ENCODE measurements at regions not wholly inside any gene's neighbourhood (a gene's known extent, or its start where the extent isn't known, plus 50 kb on each side); places are given as distances from the start of the nearest gene placed in this dataset.

DNA sequence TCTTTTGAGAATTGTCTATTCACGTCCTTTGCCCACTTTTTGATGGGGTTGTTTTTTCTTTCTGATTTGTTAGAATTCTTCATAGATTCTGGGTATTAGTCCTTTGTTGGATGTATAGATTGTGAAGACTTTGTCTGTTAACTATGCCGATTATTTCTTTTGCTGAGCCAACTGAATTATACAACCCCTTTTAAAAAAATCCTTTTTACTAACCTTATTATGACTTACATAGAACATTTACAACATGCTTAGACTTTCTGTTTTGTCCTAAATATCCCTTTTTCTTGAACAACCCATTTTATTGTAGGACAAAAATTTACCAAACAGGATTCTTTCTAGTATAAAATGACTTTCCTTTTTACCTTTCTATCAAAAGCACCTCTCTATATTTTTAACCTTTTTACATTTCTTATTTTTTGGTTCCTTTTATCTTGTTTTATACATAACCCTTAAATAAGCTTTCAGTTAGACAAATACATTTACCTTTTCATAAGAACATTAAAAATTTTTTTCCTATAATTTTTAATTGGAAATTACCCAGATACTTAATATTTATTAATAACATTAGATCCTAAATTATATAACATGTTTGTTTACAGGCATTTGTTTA, 70.4 kb upstream of the TTLL7 start:
- TF ChIP-seq, protein P1, sequence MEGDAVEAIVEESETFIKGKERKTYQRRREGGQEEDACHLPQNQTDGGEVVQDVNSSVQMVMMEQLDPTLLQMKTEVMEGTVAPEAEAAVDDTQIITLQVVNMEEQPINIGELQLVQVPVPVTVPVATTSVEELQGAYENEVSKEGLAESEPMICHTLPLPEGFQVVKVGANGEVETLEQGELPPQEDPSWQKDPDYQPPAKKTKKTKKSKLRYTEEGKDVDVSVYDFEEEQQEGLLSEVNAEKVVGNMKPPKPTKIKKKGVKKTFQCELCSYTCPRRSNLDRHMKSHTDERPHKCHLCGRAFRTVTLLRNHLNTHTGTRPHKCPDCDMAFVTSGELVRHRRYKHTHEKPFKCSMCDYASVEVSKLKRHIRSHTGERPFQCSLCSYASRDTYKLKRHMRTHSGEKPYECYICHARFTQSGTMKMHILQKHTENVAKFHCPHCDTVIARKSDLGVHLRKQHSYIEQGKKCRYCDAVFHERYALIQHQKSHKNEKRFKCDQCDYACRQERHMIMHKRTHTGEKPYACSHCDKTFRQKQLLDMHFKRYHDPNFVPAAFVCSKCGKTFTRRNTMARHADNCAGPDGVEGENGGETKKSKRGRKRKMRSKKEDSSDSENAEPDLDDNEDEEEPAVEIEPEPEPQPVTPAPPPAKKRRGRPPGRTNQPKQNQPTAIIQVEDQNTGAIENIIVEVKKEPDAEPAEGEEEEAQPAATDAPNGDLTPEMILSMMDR (IDR thresholded peaks at IDR 0.05) = no peak
- Histone ChIP-seq H3K27ac (no peak overlapping the region), H3K27me3 (ENCODE audit: low read depth) (no peaks in the 10 kb centered on the region), H3K9me3 (no peaks in the 10 kb centered on the region), H3K36me3 (no peaks in the 10 kb centered on the region), H3K4me3 (no peak overlapping the region), H3K4me1 (no peaks in the 10 kb centered on the region)
- ATAC-seq (no peak), DNase-seq (no peak)
- intact Hi-C loops (cut with DNase I) = no loop called here

DNA sequence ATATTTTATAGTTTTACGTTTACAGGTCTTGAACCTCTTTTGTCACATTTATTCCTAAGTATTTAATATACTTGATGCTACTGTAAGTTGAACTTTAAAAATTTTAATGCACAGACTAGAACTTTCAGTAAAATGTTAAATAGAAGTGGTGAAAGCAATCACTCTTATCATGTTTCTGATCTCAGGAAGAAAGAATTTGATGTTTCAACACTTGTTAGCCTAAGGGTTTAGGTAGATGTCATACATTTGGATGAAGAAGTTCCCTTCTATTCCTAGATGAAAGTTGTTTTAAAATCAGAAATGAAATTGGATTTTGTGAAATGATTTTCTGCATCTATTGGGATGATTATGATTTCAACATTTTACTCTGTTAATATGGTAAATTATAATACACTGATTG, 63.6 kb upstream of the TTLL7 start:
- TF ChIP-seq, protein P1 (IDR thresholded peaks at IDR 0.05) = no peak
- ATAC-seq = no peak
- H3K36me3 ChIP-seq = no peaks in the 10 kb centered on the region

DNA sequence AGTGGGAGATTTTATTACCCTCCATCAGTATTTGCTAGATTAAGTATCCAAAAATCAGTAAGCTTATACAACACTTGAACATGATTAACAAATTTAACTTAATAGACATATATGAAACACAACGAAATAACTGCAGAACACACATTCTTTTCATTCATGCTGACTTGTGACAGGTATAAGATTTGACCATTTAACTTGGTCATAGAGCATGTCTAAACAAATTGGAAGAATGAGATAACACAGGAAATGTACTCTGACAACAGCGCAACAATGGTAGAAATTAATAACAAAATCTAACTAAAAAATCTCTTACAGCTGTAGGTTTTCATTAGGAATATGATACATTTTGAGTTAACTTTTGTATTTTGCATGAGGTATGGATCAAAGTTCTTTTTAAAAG, 62.4 kb upstream of the TTLL7 start:
- Histone ChIP-seq H3K27me3 (ENCODE audit: low read depth) (no peaks in the 10 kb centered on the region), H3K36me3 (no peaks in the 10 kb centered on the region), H3K4me3 (no peak overlapping the region), H3K27ac (no peak overlapping the region), H3K4me1 (no peaks in the 10 kb centered on the region), H3K9me3 (no peaks in the 10 kb centered on the region)
- TF ChIP-seq, protein P1 (IDR thresholded peaks at IDR 0.05) = no peak
- intact Hi-C loops (cut with DNase I) = no loop called here
- no peak for DNase-seq
- ATAC-seq = no peak

More for the DNA sequence above, 63.6 kb upstream of the TTLL7 start:
- no peaks in the 10 kb centered on the region for H3K9me3 ChIP-seq
- no peak for DNase-seq
- no peaks in the 10 kb centered on the region for H3K4me1 ChIP-seq
- no peak overlapping the region for H3K27ac ChIP-seq
- H3K4me3 ChIP-seq = no peak overlapping the region
- no peaks in the 10 kb centered on the region for H3K27me3 ChIP-seq (ENCODE audit: low read depth)
- intact Hi-C loops (cut with DNase I) = no loop called here

GRCh38 chr1:84060781-84061180, 61.8 kb upstream of the TTLL7 start:
- no peak for ATAC-seq
- DNase-seq = no peak
- intact Hi-C loops (cut with DNase I) = no loop called here

GRCh38 chr1:84048820-84049219, 49.9 kb upstream of the TTLL7 start:
- intact Hi-C loops (cut with DNase I) = no loop called here
- TF ChIP-seq, protein P1 (IDR thresholded peaks at IDR 0.05) = no peak
- no peaks in the 10 kb centered on the region for H3K27me3 ChIP-seq (ENCODE audit: low read depth)
- no peaks in the 10 kb centered on the region for H3K9me3 ChIP-seq
- DNase-seq (no peak), ATAC-seq (no peak)
- no peaks in the 10 kb centered on the region for H3K4me1 ChIP-seq
- no peak overlapping the region for H3K4me3 ChIP-seq
- H3K36me3 ChIP-seq = no peaks in the 10 kb centered on the region
- H3K27ac ChIP-seq = no peak overlapping the region

More at GRCh38 chr1:84060781-84061180, 61.8 kb upstream of the TTLL7 start:
- H3K4me1 ChIP-seq = no peaks in the 10 kb centered on the region
- no peaks in the 10 kb centered on the region for H3K9me3 ChIP-seq
- H3K27ac ChIP-seq = no peak overlapping the region
- TF ChIP-seq, protein P1 (IDR thresholded peaks at IDR 0.05) = no peak
- no peaks in the 10 kb centered on the region for H3K27me3 ChIP-seq (ENCODE audit: low read depth)
- H3K4me3 ChIP-seq = no peak overlapping the region
- H3K36me3 ChIP-seq = no peaks in the 10 kb centered on the region
